T47D (cell line): ENCODE measurements at regions not wholly inside any gene's neighbourhood (a gene's known extent, or its start where the extent isn't known, plus 50 kb on each side); places are given as distances from the start of the nearest gene placed in this dataset.
A peak's percentile ranks its signal among the peaks of the same experiment; 100 is the strongest.

Experiments used
- DNase-seq, 2 experiments: peaks; one replicate each; pipeline versions ENCODE4 v3.0.0 to v3.0.0-alpha.2; 2011 to 2012; ENCODE audit warnings: low read depth in 1 of 2, low spot score in 1 of 2
- JUND ChIP-seq: IDR thresholded peaks from 2 replicates; pipeline ENCODE4 v1.6.1; 2012; ENCODE audit warnings: low read depth
- in situ Hi-C: cut with HindIII; loops from 2 replicates; pipeline ENCODE4 v1.10.0; 2016; ENCODE audit warnings: low sequenced_read_pairs, low pct_unique_long_range_greater_than_20kb

GRCh38 chr2:71277536-71278103 is 50.7 kb upstream of the PAIP2B start:
- peak; percentile 16 to 56 for DNase-seq
- TF ChIP-seq JUND, result no peak
- in situ Hi-C loops, result no loop called here

GRCh38 chr2:71277147-71277475 is 50.2 kb upstream of the PAIP2B start:
- in situ Hi-C loops, result no loop called here
- no peak for TF ChIP-seq JUND

GRCh38 chr2:71276311-71277146 is 49.6 kb upstream of the PAIP2B start:
- in situ Hi-C loops, result no loop called here
- TF ChIP-seq JUND, result no peak
- peak; percentile 73 to 92 for DNase-seq

More at GRCh38 chr2:71277147-71277475, 50.2 kb upstream of the PAIP2B start:
- no peak for DNase-seq
